H9 (cell line): ENCODE measurements at regions not wholly inside any gene's neighbourhood (a gene's known extent, or its start where the extent isn't known, plus 50 kb on each side); places are given as distances from the start of the nearest gene placed in this dataset.

Experiments used
- DNase-seq: peaks from one replicate; pipeline ENCODE4 v3.0.0-alpha.2; 2017
- H2AFZ ChIP-seq: one replicate; pipeline ENCODE4 v1.6.1; 2013; ENCODE audit warnings: mild to moderate bottlenecking, low read length, control low read depth, moderate library complexity
- H2AK5ac ChIP-seq: 2 replicates; pipeline ENCODE4 v1.6.1; 2013; ENCODE audit warnings: low read length, control low read depth, mixed read lengths; ENCODE audit not compliant: insufficient read length
- H2BK120ac ChIP-seq: one replicate; pipeline ENCODE4 v1.6.1; 2013; ENCODE audit warnings: low read depth, mild to moderate bottlenecking, low read length, control low read depth, inconsistent platforms; ENCODE audit not compliant: poor library complexity, severe bottlenecking
- H2BK12ac ChIP-seq: 2 replicates; pipeline ENCODE4 v1.6.1; 2013; ENCODE audit warnings: low read length, control low read depth, mixed read lengths, low read depth; ENCODE audit not compliant: insufficient read length
- H2BK15ac ChIP-seq: 2 replicates; pipeline ENCODE4 v1.6.1; 2013; ENCODE audit warnings: low read depth, low read length, control low read depth
- H2BK20ac ChIP-seq: one replicate; pipeline ENCODE4 v1.6.1; 2013; ENCODE audit warnings: low read depth, mild to moderate bottlenecking, low read length, control low read depth, inconsistent platforms; ENCODE audit not compliant: poor library complexity, severe bottlenecking
- H2BK5ac ChIP-seq: 2 replicates; pipeline ENCODE4 v1.6.1; 2013; ENCODE audit warnings: low read length, control low read depth, mixed read lengths; ENCODE audit not compliant: insufficient read length
- H3K14ac ChIP-seq: 2 replicates; pipeline ENCODE4 v1.6.1; 2013; ENCODE audit warnings: low read length, control low read depth; ENCODE audit not compliant: insufficient read depth
- H3K18ac ChIP-seq: 2 replicates; pipeline ENCODE4 v1.6.1; 2013; ENCODE audit warnings: low read depth, mild to moderate bottlenecking, mixed read lengths, low read length, control low read depth; ENCODE audit not compliant: insufficient read length
- H3K23ac ChIP-seq: 2 replicates; pipeline ENCODE4 v1.6.1; 2013; ENCODE audit warnings: low read length, control low read depth, mixed read lengths, low read depth; ENCODE audit not compliant: insufficient read length
- H3K23me2 ChIP-seq: 2 replicates; pipeline ENCODE4 v1.6.1; 2013; ENCODE audit warnings: low read depth, mild to moderate bottlenecking, mixed read lengths, low read length, control low read depth; ENCODE audit not compliant: insufficient read length, poor library complexity, severe bottlenecking
- H3K27ac ChIP-seq: 2 replicates; pipeline ENCODE4 v1.5.1; 2013; ENCODE audit warnings: low read length, control low read depth, mixed read lengths, low read depth; ENCODE audit not compliant: insufficient read length
- H3K27me3 ChIP-seq: 2 replicates; pipeline ENCODE4 v1.6.1; 2013; ENCODE audit warnings: low read length, control low read depth, inconsistent platforms; ENCODE audit not compliant: insufficient read depth
- H3K4ac ChIP-seq: 2 replicates; pipeline ENCODE4 v1.6.1; 2013; ENCODE audit warnings: low read depth, mild to moderate bottlenecking, control low read depth, inconsistent platforms, low read length, moderate library complexity
- H3K4me1 ChIP-seq: 2 replicates; pipeline ENCODE4 v1.6.1; 2013; ENCODE audit warnings: low read length, control low read depth, inconsistent platforms; ENCODE audit not compliant: insufficient read depth
- H3K4me2 ChIP-seq: 2 replicates; pipeline ENCODE4 v1.6.1; 2013; ENCODE audit warnings: low read length, control low read depth, mixed read lengths; ENCODE audit not compliant: insufficient read length, insufficient read depth
- H3K56ac ChIP-seq: 2 replicates; pipeline ENCODE4 v1.6.1; 2013; ENCODE audit warnings: low read depth, mild to moderate bottlenecking, mixed read lengths, low read length, control low read depth; ENCODE audit not compliant: insufficient read length
- H3K79me1 ChIP-seq: 2 replicates; pipeline ENCODE4 v1.6.1; 2013; ENCODE audit warnings: low read depth, mild to moderate bottlenecking, moderate library complexity, low read length, control low read depth, inconsistent platforms; ENCODE audit not compliant: insufficient read depth, poor library complexity, severe bottlenecking
- H3K79me2 ChIP-seq: 2 replicates; pipeline ENCODE4 v1.6.1; 2013; ENCODE audit warnings: low read length, control low read depth, inconsistent platforms; ENCODE audit not compliant: insufficient read depth
- H3K9ac ChIP-seq: 2 replicates; pipeline ENCODE4 v1.6.1; 2013; ENCODE audit warnings: low read length, control low read depth, mixed read lengths; ENCODE audit not compliant: insufficient read length; ENCODE audit errors: extremely low read depth
- H3K9me3 ChIP-seq: one replicate; pipeline ENCODE4 v1.6.1; 2013; ENCODE audit warnings: low read depth, low read length, inconsistent platforms; ENCODE audit not compliant: control insufficient read depth
- H3T11ph ChIP-seq: one replicate; pipeline ENCODE4 v1.6.1; 2013; ENCODE audit warnings: mild to moderate bottlenecking, low read length, control low read depth, inconsistent platforms
- H4K20me1 ChIP-seq: one replicate; pipeline ENCODE4 v1.6.1; 2013; ENCODE audit not compliant: control insufficient read depth, insufficient read length, insufficient read depth
- H4K5ac ChIP-seq: 2 replicates; pipeline ENCODE4 v1.6.1; 2013; ENCODE audit warnings: low read depth, mild to moderate bottlenecking, mixed read lengths, low read length, control low read depth; ENCODE audit not compliant: insufficient read length
- H4K8ac ChIP-seq: replicated peaks from 2 replicates; pipeline ENCODE4 v1.6.1; 2013; ENCODE audit warnings: low read length, control low read depth, mixed read lengths, low read depth; ENCODE audit not compliant: insufficient read length
- H4K91ac ChIP-seq: 2 replicates; pipeline ENCODE4 v1.6.1; 2013; ENCODE audit warnings: low read depth, mild to moderate bottlenecking, moderate library complexity, mixed read lengths, low read length, control low read depth; ENCODE audit not compliant: insufficient read length
- H3K27ac Mint-ChIP-seq, 3 experiments: 2 replicates in 2 of 3; 3 replicates in 1 of 3; pipeline ENCODE4 v1.8.0; 2020 to 2021; ENCODE audit warnings: mixed read lengths in 3 of 3, mild to moderate bottlenecking in 1 of 3, moderate library complexity in 1 of 3
- H3K27me3 Mint-ChIP-seq: 2 replicates; pipeline ENCODE4 v1.8.0; 2021; ENCODE audit warnings: low read depth, mild to moderate bottlenecking, moderate library complexity, mixed read lengths
- H3K36me3 Mint-ChIP-seq, 3 experiments: 2 replicates in 2 of 3; 3 replicates in 1 of 3; pipeline ENCODE4 v1.8.0; 2020 to 2021; ENCODE audit warnings: low read depth in 3 of 3, mixed read lengths in 3 of 3; ENCODE audit not compliant: insufficient read depth in 1 of 3
- H3K4me1 Mint-ChIP-seq, 2 experiments: 2 replicates each; pipeline ENCODE4 v1.8.0; 2020; ENCODE audit warnings: mixed read lengths in 2 of 2
- H3K4me3 Mint-ChIP-seq, 2 experiments: 2 replicates in 1 of 2; 3 replicates in 1 of 2; pipeline ENCODE4 v1.8.0; 2020 to 2021; ENCODE audit warnings: mild to moderate bottlenecking in 2 of 2, mixed read lengths in 2 of 2, moderate library complexity in 1 of 2
- H3K9me3 Mint-ChIP-seq, 2 experiments: 2 replicates in 1 of 2; 3 replicates in 1 of 2; pipeline ENCODE4 v1.8.0; 2020; ENCODE audit warnings: mild to moderate bottlenecking in 2 of 2, mixed read lengths in 2 of 2, moderate library complexity in 1 of 2
- WGBS: extraction: QIAGEN DNeasy Blood & Tissue Kit; methylation state at CpG from one replicate; pipeline ENCODE4 v1.1.7; 2013; ENCODE audit warnings: missing lambda C conversion rate, low lambda C conversion rate, mixed read lengths; ENCODE audit not compliant: insufficient read length; ENCODE audit errors: extremely low coverage; 5-methylcytosine and 5-hydroxymethylcytosine counted together
- TF ChIP-seq, protein P1 (sequence below): fragments of 200-600 bp; sonication (generic); conservative IDR thresholded peaks from 3 replicates; pipeline ENCODE4 v1.8.0; 2021; ENCODE audit warnings: antibody characterized with exemption, mild to moderate bottlenecking

DNA sequence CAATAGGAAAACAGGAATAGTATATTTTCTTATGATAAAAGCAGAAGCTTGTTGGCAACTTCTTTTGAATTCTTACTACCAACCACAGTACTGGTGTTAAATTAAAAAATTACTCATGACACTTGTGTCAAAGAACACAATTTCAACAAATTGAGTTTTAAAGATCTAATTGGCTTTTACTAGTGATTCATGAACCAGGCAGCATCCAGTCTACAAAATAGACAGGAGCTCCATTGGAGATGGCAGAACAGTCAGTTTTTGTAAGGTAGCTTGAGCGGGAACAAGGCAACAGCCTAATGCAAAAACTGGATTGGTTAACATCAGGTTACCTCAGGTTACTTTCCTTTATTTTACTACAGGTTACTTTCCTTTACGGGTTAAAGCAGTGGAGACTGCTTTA lies 181.3 kb upstream of the THBS1 start:
- H4K5ac ChIP-seq, result no peak overlapping the region
- no peaks in the 10 kb centered on the region for H3K27me3 ChIP-seq
- no peaks in the 10 kb centered on the region for H3K27me3 Mint-ChIP-seq
- no peak overlapping the region for H3K18ac ChIP-seq
- no peak overlapping the region for H3K4ac ChIP-seq
- H3K9ac ChIP-seq, result no peak overlapping the region
- H3K79me2 ChIP-seq, result no peaks in the 10 kb centered on the region
- H2BK15ac ChIP-seq, result no peak overlapping the region
- no peak overlapping the region for H3K56ac ChIP-seq
- H3K36me3 Mint-ChIP-seq, result no peaks in the 10 kb centered on the region; a peak in 1 of 7 replicates
- H3K79me1 ChIP-seq, result no peaks in the 10 kb centered on the region
- no peak overlapping the region for H3K27ac ChIP-seq
- TF ChIP-seq, protein P1, sequence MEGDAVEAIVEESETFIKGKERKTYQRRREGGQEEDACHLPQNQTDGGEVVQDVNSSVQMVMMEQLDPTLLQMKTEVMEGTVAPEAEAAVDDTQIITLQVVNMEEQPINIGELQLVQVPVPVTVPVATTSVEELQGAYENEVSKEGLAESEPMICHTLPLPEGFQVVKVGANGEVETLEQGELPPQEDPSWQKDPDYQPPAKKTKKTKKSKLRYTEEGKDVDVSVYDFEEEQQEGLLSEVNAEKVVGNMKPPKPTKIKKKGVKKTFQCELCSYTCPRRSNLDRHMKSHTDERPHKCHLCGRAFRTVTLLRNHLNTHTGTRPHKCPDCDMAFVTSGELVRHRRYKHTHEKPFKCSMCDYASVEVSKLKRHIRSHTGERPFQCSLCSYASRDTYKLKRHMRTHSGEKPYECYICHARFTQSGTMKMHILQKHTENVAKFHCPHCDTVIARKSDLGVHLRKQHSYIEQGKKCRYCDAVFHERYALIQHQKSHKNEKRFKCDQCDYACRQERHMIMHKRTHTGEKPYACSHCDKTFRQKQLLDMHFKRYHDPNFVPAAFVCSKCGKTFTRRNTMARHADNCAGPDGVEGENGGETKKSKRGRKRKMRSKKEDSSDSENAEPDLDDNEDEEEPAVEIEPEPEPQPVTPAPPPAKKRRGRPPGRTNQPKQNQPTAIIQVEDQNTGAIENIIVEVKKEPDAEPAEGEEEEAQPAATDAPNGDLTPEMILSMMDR, result no peak
- H3K27ac Mint-ChIP-seq, result no peak overlapping the region
- H2BK20ac ChIP-seq, result no peak overlapping the region
- H3K14ac ChIP-seq, result no peak overlapping the region
- no peak overlapping the region for H3K4me3 Mint-ChIP-seq
- no peak overlapping the region for H2AK5ac ChIP-seq
- DNase-seq, result no peak
- no peaks in the 10 kb centered on the region; the same call in 1 of the 2 replicates for H3K4me1 ChIP-seq
- H3K9me3 ChIP-seq, result no peaks in the 10 kb centered on the region
- H3K23me2 ChIP-seq, result no peaks in the 10 kb centered on the region
- H2BK12ac ChIP-seq, result no peak overlapping the region
- no peak overlapping the region for H3K23ac ChIP-seq
- H2BK5ac ChIP-seq, result no peak overlapping the region
- no peak overlapping the region for H3T11ph ChIP-seq
- no peak overlapping the region for H4K8ac ChIP-seq
- no peak overlapping the region for H4K91ac ChIP-seq
- WGBS, result no CpG with 5 or more reads among the region's 2 CpGs
- no peaks in the 10 kb centered on the region for H4K20me1 ChIP-seq
- no peak overlapping the region for H2AFZ ChIP-seq
- H2BK120ac ChIP-seq, result no peak overlapping the region
- H3K4me1 Mint-ChIP-seq, result no peaks in the 10 kb centered on the region
- no peaks in the 10 kb centered on the region for H3K9me3 Mint-ChIP-seq
- no peak overlapping the region for H3K4me2 ChIP-seq
